ENCODE measurements at regions not wholly inside any gene's neighbourhood (a gene's known extent, or its start where the extent isn't known, plus 50 kb on each side); places are given as distances from the start of the nearest gene placed in this dataset.

DNA sequence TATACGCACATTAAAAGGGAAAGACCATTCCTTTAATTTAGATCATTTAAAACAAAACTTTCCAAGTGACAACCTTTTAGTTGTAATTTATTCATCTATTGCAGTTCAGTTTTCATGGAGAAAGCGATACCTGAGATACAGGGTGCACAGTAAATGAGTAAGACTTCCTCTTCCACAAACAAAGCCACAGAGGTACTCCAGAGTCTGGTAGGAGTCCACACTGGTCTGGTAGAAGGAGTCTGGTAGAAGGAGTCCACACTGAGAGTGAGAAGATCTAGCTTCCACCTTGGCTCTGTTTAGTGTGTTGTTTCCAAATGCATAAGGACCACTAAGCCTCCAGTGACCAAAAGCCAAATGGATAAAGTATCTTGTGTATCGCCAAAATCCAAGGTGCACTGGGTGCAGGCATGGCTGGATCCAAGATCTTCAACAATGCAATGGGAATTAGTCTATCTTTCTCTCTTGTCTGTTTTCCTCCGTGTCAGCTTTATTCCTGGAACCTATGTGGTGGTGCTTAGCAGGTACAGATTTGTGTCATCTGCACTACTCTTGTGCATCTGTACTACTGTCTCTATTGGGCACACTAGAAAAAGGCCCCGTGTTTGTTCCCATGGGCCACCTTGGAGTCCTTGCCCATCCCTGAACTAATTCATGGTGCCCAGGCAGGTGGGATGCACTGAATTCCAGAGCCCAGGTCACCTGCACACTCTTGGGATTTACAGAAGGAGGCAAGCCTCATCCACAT lies 331.1 kb downstream of the BCL11B start:
- no peak for DNase-seq

GRCh38 chr14:98941481-98941880 lies 330.5 kb downstream of the BCL11B start:
- no peak for DNase-seq

DNA sequence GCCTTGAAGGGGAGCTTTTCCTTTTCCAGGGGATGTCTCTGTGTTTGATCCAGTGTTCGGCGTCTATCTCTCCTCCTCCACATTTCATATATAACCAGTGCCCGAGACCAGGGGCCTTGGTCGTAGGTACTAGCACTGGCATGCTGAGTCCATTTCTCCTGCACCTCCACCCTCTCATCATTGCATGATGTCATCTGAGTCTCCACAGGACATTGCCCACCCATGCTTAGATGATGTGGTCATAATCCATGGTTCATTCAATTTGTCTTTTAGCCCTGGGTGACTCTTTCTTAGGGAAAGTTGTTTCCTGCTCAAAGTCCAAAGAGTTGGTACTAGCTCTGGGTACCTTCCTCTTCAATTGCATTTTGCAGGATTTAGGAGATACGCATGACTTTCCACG lies 328.1 kb downstream of the BCL11B start:
- DNase-seq = no peak

DNA sequence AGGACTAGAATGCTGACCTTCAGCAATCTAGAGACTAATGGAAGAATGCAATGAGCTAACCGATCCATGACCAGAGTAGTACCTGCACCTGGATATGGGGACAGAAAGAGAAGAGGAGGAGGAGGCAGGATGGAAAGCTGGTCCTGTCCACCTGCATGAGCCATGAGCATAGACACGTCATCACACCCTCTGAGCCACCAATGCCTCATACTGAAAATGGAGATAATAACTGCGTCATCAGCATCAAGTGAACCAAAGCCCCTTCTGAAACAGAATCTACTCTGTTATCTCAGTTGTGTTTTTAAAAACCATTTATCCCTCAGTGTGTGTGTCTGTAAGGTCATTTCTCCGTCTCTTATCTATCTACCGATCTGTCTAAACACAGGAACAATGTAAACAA lies 327.0 kb downstream of the BCL11B start:
- no peak for DNase-seq

DNA sequence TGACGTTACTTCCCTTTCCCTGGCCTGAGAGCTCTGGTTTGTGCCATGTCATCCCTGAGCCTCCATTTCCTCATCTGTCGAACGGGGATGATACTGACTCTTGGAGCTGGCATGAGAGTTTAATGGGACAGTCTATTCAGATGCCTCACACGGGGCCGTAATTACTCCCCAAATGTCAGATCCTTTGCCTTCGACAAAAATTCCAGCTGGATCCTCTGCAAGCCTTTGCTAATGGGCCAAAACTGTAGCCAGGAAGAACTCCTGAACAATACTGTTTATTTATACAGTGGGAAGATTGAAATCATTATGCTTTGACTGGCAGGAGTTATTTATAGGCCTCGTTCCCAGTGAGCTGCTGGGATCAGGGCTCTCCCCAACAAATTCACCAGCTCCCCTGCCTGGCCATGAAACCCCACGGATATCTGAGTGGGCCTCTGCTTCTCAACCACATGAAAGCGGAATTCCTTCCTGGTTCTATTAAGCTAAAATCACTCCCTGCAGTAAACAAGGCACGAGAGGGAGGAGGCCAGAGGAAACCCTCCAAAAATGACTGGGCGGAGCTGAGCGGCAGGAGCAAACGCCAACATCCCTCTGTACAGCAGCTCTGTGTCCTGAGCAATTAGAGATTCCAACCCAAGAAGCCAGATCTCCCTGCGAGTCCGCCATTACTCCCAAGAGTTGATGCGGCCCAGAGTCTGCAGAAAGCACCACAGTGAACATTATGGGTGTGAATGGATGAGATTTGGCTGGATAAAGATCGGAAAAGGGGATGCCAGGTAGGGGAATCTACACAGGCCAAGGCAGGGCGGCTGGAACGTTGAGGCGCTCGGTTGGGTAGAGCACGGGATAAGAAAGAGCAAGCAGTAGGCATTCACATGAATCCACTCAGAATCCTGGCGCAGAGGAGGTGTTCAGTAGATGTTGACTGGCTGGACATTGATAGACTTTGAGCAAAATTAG lies 326.1 kb downstream of the BCL11B start:
- DNase-seq = no peak

GRCh38 chr14:98946940-98947339 lies 325.1 kb downstream of the BCL11B start:
- no peak for DNase-seq

GRCh38 chr14:98947911-98948595 lies 323.9 kb downstream of the BCL11B start:
- DNase-seq = no peak

DNA sequence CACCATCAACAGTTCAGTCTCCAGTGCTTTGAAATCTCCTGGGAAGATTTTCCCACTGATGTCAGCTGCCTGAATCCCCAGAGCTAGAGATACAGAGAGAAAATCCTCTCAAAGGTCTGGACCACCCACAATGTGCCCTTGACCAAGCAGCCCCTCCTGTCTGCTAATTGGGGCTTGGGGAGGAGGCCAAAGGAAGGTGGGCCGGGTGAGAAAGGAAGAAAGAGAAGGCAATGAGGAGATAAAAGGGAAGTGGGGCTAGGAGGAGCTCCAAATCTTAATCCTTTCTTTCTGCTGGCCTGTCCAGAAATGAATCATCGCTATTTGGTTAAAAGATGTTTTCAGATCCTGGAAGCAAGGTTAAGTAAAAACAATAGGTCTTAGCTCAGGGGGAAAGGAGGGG lies 322.9 kb downstream of the BCL11B start:
- DNase-seq = no peak

- no peak for DNase-seq
Observed at GRCh38 chr14:98949481-98950135, 322.4 kb downstream of the BCL11B start.

DNA sequence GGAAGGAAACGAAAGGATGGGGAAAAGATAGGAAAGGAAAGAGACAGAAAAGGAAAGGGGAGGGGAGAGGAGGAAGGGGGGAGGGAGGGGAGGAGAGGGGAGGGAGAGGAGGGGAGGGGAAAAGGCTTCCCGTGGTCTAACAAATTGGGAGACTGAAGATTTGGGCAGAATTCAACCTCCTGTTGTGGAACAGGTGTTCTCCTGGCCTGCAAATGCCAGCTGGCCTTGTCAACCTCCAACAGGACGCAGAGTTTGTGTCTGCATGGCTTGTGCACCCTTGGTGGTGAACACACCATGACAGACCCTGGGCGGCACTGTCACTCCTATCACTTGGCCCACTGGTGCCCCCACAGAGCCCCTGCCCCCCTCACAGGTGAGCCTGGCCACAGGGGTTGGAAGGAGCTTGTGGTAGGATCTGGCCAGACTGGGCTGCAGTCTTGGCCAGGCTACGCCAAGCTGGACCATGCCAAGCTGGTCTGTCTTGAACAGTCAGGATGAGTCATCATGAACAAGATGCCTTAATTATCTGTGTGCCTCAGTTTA lies 321.6 kb downstream of the BCL11B start:
- no peak for DNase-seq

DNA sequence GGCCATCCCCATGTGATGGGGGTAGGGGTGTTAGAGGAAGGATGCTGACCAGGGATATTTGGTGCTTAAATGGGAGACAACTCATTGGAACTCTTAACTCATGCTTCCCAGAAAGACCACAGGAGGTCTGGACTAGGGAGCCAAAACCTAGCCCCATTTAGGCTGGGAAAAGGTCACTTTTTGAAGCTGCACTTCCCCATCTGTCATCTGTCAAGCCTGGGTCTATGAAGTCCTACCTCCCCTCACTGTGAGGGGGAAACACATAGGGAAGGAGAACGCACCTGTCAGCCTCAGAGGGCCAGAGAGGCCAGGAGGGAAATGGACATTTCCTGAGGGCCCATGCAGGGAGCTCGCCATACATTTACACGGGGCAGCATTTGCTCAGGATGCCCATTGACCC lies 321.0 kb downstream of the BCL11B start:
- DNase-seq = no peak

DNA sequence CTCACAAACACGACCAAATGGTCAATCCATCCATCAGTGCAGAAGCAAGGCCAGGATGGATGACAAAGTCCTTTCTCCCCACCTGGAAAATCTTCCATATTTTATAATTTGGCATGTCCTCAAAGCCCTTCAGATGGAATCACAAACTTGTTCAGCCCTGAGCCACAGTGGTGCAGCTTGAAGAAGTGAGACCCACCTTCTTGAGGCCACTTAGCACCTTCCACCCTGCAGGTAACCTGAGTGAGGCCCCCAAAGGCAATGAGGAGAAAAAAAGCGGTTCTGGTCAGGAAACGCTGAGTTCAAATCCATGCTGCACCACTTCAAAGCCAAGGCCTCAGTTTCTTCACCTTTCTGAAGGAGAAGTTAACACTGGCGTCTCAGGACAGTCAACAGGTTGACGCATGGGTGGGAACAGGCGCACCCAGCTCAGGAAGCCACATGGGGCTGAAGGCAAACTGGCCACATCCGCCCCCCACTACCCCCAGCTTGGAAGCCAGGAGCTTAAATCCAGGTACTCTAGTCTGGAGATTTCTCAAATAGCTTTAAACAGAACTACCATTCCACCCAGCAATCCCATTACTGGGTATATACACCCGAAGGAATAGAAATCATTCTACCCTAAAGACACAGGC lies 320.4 kb downstream of the BCL11B start:
- DNase-seq = no peak

DNA sequence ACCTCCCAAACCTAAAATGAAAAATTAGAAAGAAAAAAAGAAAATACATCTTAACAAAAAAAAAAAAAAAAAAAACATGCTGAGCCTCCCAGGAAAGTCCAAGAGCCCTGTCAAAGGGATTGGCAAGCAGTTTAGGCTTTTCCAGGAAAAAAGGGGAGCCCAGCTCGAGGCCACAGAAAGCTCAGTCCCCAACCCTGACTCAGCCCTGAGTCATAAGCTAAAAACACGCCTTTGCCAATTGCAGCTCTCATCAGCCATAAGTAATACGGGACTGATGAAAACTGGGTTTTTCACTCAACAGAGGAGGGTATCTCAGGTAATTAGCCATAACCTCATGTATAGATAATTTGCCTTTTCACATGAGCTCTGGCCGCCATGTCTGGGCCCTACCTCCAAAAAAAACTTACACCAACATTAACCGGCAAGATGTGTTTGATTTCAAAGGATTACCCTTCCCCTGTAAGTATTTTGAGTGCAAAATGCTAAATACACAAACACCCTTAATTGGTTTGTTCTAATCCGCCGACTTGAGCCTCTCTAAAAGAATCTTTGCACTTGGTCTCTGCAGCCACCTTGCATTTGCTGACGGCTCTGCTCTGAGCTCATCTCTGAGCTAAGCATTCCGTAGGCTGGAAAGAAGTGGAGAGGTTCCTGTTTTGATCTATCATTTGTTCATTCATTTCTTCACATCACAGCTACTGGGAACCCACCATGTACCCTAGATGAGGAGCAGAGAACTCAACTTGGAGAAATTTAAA lies 319.2 kb downstream of the BCL11B start:
- DNase-seq = no peak

- no peak for DNase-seq
Observed at GRCh38 chr14:98953551-98954348, 318.2 kb downstream of the BCL11B start.

- DNase-seq = no peak
Observed at GRCh38 chr14:98954349-98955000, 317.5 kb downstream of the BCL11B start.

- DNase-seq = no peak
Observed at GRCh38 chr14:98955036-98955740, 316.8 kb downstream of the BCL11B start.

DNA sequence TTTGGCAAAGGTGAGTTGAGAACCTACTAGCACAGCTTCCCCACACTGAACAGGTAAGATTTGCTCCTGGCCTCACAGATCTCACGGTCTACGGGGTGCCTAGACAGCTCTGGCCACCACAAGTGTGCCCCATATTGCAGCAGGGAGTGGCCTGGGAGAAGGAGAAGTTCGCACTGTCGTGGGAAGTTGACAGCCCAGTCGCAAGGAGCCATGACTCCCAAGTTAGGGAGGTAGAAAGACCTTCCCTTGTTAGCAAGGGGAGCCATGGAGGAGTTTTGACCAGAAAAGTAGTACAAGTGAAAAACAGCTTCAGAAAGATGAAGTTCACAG lies 316.3 kb downstream of the BCL11B start:
- no peak for DNase-seq

DNA sequence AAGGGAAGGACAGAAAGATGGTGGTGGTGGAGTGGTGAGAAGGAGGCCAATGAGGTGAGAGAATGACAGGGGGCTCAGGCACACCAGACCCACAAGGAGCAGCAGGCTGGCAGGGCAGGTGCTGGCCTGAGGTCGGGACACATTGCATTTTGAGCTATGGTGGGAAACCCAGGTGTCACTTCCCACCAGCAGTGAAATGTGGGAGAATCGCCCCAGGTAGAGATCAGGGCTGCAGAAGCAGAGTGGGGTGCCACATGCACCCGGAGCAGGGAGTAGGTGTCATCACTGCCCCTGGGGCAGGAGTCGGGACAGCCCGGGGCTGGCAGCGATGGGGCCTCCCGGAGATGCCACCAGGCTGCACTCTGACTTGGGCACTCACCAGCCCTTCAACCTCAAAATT lies 315.8 kb downstream of the BCL11B start:
- no peak for DNase-seq

GRCh38 chr14:98956661-98957060 lies 315.3 kb downstream of the BCL11B start:
- DNase-seq = no peak
